ENCODE measurements at regions not wholly inside any gene's neighbourhood (a gene's known extent, or its start where the extent isn't known, plus 50 kb on each side); places are given as distances from the start of the nearest gene placed in this dataset.

- no peak for DNase-seq (ENCODE audit: low read depth)
These were observed 212.6 kb downstream of the LACC1 start for GRCh38 chr13:44092078-44092970.

GRCh38 chr13:44093607-44094564 lies 214.2 kb downstream of the LACC1 start:
- no peak for DNase-seq (ENCODE audit: low read depth)

- no peak for DNase-seq (ENCODE audit: low read depth)
These were observed 217.2 kb downstream of the LACC1 start for GRCh38 chr13:44096901-44097300.

DNA sequence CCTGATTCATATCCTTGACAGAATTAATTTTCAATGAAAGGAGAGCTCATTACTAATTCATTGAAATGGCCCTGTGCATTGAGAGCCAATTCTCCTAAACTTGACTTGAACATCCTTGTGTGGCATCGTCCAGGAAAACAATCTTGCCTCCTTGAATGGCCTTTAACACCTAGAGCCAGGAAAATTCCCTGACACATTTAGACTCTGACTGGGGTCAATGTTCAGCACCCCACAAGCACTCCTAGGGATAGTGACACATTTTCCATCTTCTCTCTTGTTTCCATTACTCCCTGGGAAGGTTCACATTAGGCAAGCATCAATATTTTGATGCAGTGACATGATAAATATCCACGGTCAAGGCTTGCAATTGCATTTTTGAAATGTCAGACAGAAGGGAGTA lies 218.9 kb downstream of the LACC1 start:
- DNase-seq (ENCODE audit: low read depth), result no peak

GRCh38 chr13:44101347-44102083 lies 221.8 kb downstream of the LACC1 start:
- no peak for DNase-seq (ENCODE audit: low read depth)

GRCh38 chr13:44103429-44104196 lies 223.9 kb downstream of the LACC1 start:
- DNase-seq (ENCODE audit: low read depth), result no peak

DNA sequence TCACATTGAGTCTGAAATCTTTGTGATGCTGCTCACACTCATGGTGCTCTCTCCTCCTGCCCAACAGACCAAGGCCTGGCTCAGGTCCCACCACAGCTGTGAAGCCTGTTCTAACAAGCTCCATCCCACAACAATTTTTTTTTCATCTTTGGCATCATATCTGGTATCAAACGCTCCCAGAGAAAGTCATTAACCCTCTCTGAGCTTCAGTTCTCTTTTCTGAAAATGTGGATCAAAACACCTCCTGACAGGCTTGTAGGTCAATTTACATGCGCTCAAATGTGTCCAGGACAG lies 224.4 kb downstream of the LACC1 start:
- DNase-seq (ENCODE audit: low read depth), result peak; percentile 45

GRCh38 chr13:44104969-44105368 lies 225.3 kb downstream of the LACC1 start:
- no peak for DNase-seq (ENCODE audit: low read depth)

GRCh38 chr13:44106266-44107152 lies 226.8 kb downstream of the LACC1 start:
- DNase-seq (ENCODE audit: low read depth), result no peak

DNA sequence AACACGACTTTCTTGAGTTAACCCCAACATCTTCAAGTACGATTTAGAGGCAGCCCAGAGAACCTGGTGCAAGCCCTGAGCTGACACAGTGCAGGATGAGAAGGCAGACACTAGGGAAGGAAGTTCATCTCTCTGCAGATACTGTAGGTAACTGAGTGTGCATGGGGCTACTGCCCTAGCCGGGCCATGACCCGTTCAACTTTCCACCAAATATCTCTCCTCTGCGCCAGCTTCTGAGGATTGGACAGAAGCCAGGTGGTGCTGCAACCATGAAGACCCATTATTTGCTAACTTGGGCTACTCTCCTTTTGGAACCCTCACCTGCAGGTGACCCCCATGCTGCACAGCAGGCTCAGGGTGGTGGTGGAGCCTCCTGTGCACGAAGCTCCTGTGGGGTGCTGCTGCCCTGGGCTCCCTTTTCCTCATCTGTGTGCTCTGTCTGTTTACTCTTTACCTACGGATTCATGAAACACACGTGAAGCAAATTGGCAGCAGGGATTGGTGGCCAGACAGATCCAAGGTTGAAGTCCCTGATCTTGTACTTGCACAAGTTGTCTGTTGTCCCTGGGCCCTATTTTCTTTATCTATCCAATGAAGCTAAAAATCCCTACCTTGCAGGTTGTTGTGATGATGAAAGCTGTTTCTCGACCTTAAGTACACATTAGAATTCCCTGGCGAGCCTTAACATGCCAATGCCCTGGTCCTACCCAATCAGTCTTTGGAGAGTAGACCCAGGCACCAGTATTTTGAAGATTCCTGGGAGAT lies 227.8 kb downstream of the LACC1 start:
- DNase-seq (ENCODE audit: low read depth), result no peak

DNA sequence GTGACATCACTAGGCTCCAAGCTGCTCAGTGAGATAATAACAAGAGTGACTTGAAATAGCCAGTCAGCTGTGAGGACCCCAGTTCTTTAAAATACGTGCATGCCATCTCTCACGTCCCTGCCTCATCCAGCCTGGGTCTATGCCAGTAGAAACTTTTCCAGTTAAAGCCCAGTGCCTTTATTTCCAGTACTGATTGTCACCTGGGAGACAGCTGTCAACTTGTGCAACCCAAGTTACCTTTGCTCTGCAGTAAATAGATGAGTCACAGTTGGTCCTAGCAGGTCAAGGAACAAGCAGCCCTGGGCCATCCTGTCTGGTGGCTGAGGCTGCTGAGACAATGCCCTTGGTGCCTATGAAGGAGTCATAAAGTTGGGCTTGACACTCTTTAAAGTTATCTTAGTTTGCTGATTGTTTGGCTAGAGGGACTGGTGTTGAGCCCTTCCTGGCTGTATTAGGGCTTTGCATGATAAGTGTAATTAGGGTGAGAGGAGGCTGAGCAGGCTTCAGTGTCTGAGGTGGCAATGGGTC lies 228.7 kb downstream of the LACC1 start:
- no peak for DNase-seq (ENCODE audit: low read depth)

DNA sequence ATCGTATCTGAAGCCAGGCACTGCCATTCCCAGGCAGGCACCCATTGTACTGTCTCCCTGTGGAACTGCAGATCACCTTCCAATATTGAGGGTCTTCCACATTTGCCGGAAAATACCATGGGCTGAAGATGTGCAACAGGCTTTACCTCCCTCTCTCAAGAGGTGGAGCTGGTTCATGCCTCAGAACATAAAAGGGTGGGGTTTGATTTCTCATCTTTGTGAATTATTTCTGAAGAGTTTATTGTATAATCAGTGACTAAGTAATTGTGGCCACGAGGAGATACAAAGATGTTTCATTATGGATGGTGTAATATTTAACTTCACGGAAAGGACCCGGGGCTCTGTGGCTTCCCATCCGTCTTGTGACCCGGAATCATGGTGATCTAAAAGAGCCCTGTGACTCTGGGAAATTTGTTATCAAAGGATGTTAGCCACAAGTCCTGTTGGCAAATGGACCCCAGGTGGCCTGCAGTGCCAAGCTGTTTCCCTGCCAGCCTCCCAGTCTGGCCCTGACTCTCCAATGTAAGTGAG lies 230.5 kb downstream of the LACC1 start:
- no peak for DNase-seq (ENCODE audit: low read depth)

DNA sequence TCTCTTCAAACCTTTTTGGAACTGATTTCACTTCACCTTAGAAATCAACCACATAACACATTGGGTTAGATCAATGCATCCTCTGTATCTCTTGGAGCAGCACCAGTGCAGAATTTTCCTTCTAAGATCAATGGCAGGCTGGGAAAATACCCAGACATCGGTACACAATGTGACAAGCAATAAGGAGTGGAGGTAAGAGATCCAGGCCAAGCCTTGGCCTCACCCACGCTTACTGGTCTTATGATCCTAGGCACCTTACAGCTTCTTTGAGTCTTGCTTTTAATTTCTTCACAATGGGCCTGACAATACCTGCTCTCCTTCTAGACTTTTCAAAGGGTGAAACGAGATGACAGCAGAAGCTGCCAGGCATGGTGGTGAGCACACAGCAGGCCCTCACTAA lies 232.0 kb downstream of the LACC1 start:
- DNase-seq (ENCODE audit: low read depth), result no peak

DNA sequence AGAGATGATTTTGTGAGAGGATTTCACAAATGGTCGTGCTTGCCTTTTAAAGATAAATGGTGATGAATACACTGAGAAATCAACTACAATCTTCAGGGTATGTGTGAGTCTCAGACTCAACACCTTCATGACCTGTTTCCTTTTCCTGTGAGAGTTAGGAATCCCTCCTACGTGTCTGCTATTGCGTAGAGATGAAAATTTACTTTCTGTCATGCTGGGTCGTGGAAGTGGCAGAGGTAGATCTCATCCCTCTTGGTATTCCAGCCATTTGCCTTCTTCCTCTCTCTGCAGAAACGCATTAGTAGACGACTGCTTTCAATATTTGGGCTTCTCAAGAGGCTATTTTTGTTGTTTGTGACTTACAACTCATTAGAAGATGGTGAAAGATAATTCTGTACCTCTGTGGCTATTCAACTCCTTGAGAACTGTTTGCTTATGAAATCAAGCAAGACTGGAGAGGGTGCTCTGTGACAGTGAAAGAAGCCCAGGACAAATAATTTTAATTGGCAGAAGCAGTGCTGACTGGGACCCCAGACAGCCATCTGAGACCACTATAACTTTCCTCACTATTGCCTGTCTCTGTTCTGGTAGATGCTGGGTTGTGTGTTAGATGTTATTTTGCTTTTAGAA lies 233.1 kb downstream of the LACC1 start:
- DNase-seq (ENCODE audit: low read depth), result no peak

DNA sequence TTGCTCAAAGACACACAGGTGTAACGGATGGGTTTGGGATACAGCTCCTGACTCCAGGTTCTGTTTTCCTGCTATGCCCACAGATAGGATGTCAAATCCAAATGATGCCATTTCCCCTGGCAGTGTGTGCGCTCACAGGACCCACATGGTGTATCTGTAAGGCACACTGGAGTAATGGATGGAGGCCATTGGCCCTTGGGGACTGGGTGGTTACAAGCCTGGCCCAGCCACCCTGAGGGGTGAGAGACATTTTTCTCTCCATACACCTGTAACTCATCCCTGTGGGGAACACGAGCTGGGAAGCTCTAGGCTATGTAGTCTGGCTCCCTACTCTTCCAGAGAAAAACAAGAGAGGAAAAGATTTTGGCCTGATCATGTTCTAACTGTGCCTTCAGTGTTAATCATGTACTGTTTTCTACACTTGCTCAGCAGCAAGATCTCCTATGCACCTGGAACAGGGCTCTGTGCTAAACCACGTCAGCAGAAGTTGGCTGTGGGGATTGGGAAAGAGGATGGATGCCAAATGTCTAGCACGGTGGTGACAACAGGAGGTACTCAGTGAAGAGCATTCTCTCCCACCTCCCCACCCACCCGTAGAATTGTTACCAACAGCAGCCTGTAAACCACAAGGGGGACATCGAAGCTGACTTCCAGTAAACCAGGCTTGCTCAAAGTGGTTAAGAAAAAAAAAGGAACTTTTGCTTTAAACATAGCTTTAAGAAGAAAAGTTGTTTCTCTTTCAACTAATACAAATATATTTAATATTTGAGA lies 237.0 kb downstream of the LACC1 start:
- DNase-seq (ENCODE audit: low read depth), result peak; percentile 23

- peak; percentile 8 for DNase-seq (ENCODE audit: low read depth)
These were observed 237.6 kb downstream of the LACC1 start for GRCh38 chr13:44117351-44117750.

DNA sequence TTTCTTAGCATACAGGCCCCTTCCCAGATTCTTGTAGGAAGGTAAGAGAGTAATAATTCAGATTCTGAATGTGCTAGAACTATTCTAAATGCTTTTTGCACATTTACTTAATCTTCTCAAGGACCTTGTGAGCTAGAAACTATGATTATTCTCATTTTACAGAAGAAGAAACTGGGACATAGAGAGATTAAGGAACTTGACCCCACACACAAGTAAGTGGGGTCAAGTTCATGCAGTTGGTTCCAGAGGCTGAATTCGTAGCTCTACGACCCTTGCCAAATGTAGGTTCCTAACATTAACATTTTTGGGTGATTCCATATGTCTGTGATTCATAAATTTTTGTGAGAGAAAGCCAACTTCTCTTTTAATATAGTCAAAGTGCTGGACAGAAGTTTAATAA lies 238.1 kb downstream of the LACC1 start:
- DNase-seq (ENCODE audit: low read depth), result no peak
